Breast epithelium (tissue), 3 donors: ENCODE measurements at regions not wholly inside any gene's neighbourhood (a gene's known extent, or its start where the extent isn't known, plus 50 kb on each side); places are given as distances from the start of the nearest gene placed in this dataset.

Experiments used
- POLR2AphosphoS5 ChIP-seq, 3 donors: sonication (generic); formaldehyde crosslinking; IDR thresholded peaks; one replicate each; pipeline ENCODE4 v1.6.1; 2017; ENCODE audit warnings: antibody characterized with exemption in 3 of 3
- TF ChIP-seq, protein P1 (sequence below), 3 donors: fragments of 450-650 bp; IDR thresholded peaks; one replicate each; pipeline ENCODE4 v1.5.1; 2016 to 2017; ENCODE audit warnings: antibody characterized with exemption in 3 of 3, mild to moderate bottlenecking in 3 of 3, moderate library complexity in 3 of 3

DNA sequence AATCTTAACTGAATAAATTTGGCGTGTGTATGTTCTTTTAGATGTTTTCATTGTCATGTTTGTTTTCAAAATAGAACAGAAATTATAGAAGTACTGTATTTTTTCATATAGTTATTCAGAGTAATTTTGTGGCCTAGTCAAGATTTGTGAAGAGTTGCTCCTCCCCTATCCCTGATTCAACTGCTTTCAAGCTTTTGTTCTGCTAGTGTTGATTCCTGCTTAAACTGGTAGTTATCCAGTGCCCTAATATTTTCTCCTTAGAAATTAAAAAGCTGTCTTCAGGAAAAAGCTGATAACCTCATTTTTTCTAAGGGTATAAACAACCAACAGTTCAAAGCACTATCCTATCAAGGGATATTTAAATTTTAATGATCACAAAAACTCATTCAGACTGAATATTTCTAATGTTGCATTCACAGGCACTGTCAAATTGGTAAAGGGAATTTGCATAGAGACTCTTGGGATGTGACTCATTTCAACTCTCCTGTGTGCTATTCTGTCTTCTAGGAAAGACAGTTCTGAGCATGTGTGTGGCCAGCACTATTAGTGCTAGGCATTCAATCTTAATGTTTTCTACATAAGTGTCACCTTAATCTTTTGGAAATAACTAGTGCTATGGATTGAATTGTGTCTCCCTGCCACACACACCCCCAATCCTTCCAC, 1776.0 kb downstream of the LRRC4C start:
- TF ChIP-seq, protein P1, sequence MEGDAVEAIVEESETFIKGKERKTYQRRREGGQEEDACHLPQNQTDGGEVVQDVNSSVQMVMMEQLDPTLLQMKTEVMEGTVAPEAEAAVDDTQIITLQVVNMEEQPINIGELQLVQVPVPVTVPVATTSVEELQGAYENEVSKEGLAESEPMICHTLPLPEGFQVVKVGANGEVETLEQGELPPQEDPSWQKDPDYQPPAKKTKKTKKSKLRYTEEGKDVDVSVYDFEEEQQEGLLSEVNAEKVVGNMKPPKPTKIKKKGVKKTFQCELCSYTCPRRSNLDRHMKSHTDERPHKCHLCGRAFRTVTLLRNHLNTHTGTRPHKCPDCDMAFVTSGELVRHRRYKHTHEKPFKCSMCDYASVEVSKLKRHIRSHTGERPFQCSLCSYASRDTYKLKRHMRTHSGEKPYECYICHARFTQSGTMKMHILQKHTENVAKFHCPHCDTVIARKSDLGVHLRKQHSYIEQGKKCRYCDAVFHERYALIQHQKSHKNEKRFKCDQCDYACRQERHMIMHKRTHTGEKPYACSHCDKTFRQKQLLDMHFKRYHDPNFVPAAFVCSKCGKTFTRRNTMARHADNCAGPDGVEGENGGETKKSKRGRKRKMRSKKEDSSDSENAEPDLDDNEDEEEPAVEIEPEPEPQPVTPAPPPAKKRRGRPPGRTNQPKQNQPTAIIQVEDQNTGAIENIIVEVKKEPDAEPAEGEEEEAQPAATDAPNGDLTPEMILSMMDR (IDR thresholded peaks at IDR 0.05) = no peak
- TF ChIP-seq POLR2AphosphoS5 (IDR thresholded peaks at IDR 0.05) = no peak
